HT-29 (cell line): ENCODE measurements at regions not wholly inside any gene's neighbourhood (a gene's known extent, or its start where the extent isn't known, plus 50 kb on each side); places are given as distances from the start of the nearest gene placed in this dataset.

Source experiments
- DNase-seq: peaks from one replicate; pipeline ENCODE4 v3.0.0-alpha.2; 2015; ENCODE audit warnings: low spot score

- no peak for DNase-seq
Measured at GRCh38 chr2:16279641-16280040, 339.3 kb downstream of the MYCN start.

DNA sequence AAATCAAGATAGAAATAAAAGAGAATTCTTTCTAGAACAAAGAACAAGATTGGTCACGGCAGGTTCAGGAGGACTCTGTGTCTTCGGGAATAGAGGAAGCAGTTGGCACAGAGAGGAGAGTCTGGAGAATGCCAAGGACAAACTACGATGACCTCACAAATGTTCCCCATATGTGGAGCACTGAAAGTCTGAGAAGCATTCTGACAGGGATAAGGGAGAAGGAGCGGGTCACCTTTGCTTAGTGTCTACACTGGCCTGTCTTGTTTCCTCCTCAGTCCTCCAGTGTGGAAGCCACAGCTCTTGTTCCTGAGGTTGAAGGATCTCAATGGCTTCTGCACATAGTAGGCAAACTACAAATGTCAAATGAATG lies 338.8 kb downstream of the MYCN start:
- no peak for DNase-seq

DNA sequence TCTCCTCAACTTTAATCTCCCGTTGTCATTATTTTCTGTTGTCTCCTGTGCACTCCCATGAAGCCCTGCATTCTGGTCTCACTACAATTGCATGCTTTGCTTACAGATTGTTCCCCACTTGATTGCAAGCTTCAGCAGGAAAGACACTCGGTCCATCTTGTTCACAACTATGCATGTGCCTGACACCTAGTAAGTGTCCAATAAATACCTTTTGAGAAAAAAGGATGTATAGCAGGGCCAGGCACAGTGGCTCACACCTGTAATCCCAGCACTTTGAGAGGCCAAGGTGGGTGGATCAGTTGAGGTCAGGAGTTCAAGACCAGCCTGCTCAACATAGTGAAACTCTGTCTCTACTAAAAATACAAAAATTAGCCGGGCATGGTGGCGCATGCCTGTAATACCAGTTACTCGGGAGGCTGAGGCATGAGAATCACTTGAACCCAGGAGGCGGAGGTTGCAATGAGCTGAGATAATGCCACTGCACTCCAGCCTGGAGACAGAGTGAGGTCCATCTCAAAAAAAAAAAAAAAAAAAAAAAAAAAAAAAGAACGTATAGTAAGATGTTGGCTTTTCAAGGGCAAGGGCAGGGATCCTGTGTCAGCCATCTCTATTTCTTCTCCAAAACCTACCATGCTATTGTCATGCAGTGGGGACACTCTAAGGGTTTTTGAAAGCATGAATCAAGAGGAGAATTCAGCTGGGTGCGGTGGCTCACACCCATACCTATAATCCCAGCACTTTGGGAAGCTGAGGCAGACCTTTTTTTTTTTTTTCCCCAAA lies 338.3 kb downstream of the MYCN start:
- no peak for DNase-seq

DNA sequence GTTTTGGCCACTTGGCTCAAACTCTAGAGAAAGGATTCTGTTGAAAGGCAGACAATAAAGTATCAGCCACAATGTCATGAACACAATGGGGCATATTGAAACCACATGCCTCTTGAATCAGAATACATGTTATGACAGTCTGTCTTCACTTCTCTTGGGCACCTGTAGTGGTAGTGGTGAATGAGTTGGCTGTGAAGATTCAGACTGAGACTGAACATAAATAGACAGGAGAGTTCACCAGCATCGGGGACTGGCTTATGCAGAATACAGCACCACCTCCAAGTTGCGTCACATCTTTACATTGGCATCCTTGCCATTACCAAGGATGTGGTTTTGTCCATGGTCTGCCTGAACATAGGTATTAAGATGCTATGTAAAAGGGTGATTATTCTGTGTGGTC lies 336.8 kb downstream of the MYCN start:
- no peak for DNase-seq

- no peak for DNase-seq
Measured at GRCh38 chr2:16275661-16276060, 335.3 kb downstream of the MYCN start.

GRCh38 chr2:16275131-16275530 lies 334.8 kb downstream of the MYCN start:
- DNase-seq = no peak

DNA sequence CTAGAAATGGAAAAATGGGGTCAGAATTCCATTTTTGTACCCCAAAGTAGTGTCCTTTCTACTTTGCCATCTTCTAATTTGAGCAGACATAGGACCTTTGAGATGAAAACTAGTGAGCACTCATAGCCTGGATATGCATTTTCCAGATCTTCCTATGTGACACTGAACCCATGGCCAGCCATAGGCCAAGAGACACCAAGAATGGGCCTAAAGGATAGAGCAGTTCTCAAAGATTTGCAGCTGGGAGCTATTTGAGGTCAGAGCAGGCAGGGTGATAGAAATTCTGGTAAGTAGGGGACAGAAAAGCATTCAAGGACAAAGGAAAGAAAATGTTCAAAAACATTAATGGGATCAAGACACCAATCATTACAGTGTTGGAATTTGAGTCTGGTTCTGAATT lies 332.8 kb downstream of the MYCN start:
- DNase-seq = no peak

DNA sequence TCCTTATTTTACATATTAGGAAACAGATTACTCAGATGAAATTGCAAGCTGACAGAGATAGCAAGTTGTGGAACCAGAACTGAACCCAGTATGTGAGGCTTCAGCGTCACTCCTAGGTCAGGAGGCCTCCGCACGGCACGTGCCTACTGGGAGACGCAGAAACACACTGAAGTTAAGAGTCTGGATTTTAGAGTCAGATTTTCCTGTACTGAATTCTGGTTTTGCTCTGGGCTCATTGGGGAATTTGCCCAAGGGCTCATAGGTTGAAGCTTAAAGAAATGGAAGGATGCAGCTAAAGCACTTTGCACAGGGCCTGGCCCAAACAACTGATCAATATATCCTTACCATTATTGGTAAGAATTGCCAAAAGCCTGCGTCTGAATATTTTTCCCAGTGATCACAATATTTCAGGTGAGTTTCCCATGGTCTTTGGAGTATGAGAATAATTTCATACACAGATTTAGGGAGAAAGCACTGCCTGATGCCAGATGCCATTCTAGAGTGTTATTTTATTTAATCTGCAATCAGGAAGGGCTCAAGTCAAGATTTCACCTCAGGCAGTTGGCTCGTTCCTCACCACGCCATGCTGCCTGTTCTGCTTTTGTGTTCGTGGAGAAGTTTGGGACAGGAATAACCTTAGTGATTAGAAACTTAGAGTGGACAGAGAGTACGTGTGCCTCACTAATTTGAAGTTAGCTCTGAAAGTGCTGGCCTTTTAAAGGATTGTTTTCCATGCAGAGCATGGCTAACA lies 331.9 kb downstream of the MYCN start:
- DNase-seq = no peak

- DNase-seq = no peak
Measured at GRCh38 chr2:16271231-16271896, 331.0 kb downstream of the MYCN start.

- no peak for DNase-seq
Measured at GRCh38 chr2:16270441-16270840, 330.1 kb downstream of the MYCN start.

- no peak for DNase-seq
Measured at GRCh38 chr2:16268301-16269000, 328.1 kb downstream of the MYCN start.

GRCh38 chr2:16266571-16266970 lies 326.2 kb downstream of the MYCN start:
- DNase-seq = no peak

DNA sequence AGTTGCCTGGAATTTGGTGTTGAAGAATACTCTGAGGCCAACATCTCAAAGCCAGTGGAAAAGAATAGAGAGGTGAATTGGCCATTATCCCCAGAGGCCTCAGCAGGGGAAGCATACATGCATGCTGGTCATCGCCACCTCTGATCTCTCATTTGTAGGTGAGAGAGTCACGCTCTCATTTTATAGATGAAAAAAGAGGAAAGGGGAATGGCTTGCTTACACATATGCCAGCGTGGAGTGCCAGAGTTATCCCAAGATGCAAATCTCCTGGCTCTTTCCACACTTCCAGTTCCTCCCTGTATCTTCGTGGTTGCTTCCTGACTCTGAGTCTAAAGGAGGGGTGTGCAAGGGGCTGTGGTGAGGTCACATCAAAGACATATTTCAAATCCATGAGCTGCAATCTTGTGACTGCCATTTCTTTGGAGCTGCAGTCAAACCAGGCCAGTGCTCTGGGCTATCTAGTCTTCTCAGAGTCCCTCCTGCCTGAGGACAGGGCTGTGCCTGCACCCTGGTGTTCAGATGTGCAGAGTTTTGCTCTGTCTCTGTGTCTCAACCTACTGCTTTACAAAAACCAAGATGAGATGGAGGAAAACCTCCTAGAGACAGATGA lies 324.7 kb downstream of the MYCN start:
- no peak for DNase-seq

- DNase-seq = no peak
Measured at GRCh38 chr2:16264491-16264890, 324.1 kb downstream of the MYCN start.

DNA sequence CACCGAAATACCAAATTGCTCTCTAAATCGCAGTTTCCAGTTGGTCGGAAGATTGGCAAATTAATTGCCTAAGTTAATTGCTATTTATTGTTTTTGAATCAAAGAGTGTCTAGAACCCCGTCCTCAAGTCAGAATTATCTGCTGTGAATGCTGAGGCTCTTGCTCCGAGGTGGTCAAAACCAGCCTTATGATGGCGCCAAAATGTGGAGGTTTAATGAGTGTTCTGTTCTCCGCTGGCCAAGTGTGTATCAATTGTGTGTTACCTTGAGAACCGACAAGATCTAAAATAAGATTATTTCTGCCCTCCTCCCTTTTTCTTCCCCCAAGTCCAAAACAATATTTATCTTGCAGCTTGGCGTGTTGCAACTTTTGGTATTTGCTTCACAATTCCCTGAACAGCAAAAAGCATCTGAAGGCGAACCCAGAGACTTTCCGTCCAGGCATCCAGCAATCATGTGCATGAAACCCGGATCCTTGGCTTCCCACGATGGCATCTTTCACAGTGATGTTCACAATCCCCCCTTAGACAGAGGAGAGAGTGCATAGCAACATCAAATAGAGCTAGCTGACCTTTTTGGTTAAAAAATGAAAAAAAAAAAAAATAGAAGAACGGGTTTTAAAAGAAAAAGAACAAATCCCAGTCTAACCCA lies 323.0 kb downstream of the MYCN start:
- DNase-seq = no peak

GRCh38 chr2:16262526-16263178 lies 322.3 kb downstream of the MYCN start:
- no peak for DNase-seq

DNA sequence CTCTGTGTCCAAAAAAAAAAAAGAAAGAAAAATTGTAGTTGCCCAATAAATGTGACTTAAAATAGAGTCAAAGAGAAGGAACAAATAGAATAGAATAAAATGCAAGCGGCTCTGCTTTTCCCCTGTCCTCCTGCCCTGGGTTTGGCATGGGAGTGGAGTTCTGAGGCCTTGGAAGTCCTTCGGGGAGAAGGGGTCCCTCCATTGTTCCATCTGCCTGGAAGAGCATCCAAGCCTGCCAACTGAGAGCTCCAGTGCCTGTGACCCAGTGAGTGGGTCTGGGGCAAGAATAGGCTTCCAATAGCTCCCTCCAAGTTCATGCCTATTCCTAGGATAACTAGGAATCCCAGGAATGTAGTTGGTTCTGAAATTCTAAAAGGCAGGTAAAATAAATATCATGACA lies 321.4 kb downstream of the MYCN start:
- no peak for DNase-seq

- DNase-seq = no peak
Measured at GRCh38 chr2:16261071-16261470, 320.7 kb downstream of the MYCN start.

DNA sequence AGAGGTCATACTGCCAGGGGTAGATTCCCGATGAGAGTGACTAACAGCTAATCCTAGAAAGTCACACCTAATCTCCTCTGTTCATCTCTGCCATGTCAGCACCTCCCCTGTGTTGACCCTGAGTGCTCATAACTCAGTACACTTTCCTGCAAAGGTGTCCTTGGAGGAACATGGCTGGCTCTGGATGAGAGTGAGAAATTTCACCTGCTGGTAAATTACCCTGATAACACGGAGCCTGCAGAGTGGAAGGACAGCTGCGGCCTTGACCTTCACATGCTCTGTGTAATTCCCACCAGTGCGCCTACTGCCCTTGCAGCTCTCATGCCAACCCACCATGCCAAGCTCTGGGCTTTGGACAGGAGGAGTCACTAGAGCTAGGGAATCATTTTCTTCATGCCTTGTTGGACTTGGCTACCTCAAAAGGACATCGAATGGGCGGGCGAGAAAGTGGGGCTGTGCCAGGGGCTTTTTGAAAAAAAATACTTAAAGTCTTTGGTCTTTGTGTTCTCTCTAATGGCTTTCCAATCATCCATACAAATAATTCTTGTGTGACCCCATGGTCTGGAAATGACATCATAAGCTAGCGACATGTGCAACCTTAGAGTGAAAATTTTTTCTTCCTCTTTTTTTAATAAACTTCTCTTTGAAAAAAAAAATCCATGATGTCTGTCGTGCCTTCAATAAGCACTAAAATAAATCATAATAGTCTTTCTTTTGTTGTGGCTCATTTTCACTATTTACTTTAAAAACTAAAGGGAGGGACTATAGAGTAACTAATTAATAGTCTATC lies 319.9 kb downstream of the MYCN start:
- DNase-seq = no peak

DNA sequence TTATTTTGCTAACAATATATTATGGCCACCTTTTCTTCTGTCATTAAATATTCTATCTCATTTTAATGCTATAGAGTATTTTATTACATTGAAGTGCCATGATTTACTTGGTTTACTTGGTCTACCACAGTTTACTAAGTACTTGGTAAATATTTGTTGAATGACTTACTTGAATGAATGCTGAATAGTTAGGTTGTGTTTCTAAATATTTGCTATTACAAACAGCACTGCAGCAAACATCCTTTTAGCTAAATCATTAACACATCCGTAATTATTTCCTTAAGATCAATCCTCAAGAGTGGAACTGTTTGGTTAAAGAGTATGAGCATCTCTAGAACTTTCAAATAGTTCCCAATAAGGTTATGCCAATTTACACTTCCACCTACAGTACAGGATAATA lies 318.7 kb downstream of the MYCN start:
- no peak for DNase-seq
